HEK293 (cell line): ENCODE measurements at regions not wholly inside any gene's neighbourhood (a gene's known extent, or its start where the extent isn't known, plus 50 kb on each side); places are given as distances from the start of the nearest gene placed in this dataset.

Source experiments
- CTCF ChIA-PET: fragments of 350-600 bp; formaldehyde crosslinking; extraction: SDS; loops from one replicate; lab custom pipeline; 2021; ENCODE audit warnings: antibody characterized with exemption; lab: Yijun Ruan, JAX
- POLR2A ChIA-PET: fragments of 300-600 bp; formaldehyde crosslinking; extraction: SDS; loops from one replicate; lab custom pipeline; 2020; ENCODE audit warnings: antibody characterized with exemption, inconsistent platforms; lab: Yijun Ruan, JAX
- H3K27ac ChIP-seq: fragments of 200-500 bp; sonication (Bioruptor generic); 2 replicates; pipeline ENCODE4 v1.5.1; 2014; ENCODE audit warnings: low read depth, low read length, control low read depth, inconsistent platforms; ENCODE audit errors: extremely low read depth
- H3K36me3 ChIP-seq, 2 experiments: fragments of 200-500 bp in 1 of 2; sonication (Bioruptor generic) in 1 of 2; 1 replicate in 1 of 2; 2 replicates in 1 of 2; pipeline ENCODE4 v1.5.1; 2014 to 2017; ENCODE audit warnings: inconsistent platforms in 2 of 2, low read length in 2 of 2; ENCODE audit not compliant: control insufficient read depth in 2 of 2, insufficient read depth in 1 of 2
- H3K4me1 ChIP-seq: fragments of 200-500 bp; sonication (Bioruptor generic); 2 replicates; pipeline ENCODE4 v1.5.1; 2014; ENCODE audit warnings: mild to moderate bottlenecking, low read length, inconsistent platforms; ENCODE audit not compliant: control insufficient read depth, insufficient read depth
- H3K4me3 ChIP-seq: 2 replicates; pipeline ENCODE4 v1.5.1; 2011; ENCODE audit warnings: low read depth, mild to moderate bottlenecking, control low read depth, low read length, moderate library complexity
- H3K9me3 ChIP-seq: fragments of 200-500 bp; sonication (Bioruptor generic); 2 replicates; pipeline ENCODE4 v1.5.1; 2014; ENCODE audit warnings: low read depth, low read length, inconsistent platforms; ENCODE audit not compliant: control insufficient read depth, insufficient read depth
- BCL11B ChIP-seq: fragments of 450-650 bp; formaldehyde crosslinking; IDR thresholded peaks from 2 replicates; pipeline ENCODE4 v1.5.1; 2016; ENCODE audit warnings: low read depth, missing biosample characterization, missing genetic modification characterization
- SALL2 ChIP-seq: fragments of 450-650 bp; formaldehyde crosslinking; IDR thresholded peaks from 2 replicates; pipeline ENCODE4 v1.5.0; 2017; ENCODE audit warnings: missing biosample characterization, mild to moderate bottlenecking, missing genetic modification characterization, borderline replicate concordance
- SP7 ChIP-seq: fragments of 450-650 bp; formaldehyde crosslinking; IDR thresholded peaks from 2 replicates; pipeline ENCODE4 v1.5.1; 2016; ENCODE audit warnings: missing biosample characterization, missing genetic modification characterization
- ZBTB8A ChIP-seq: fragments of 450-650 bp; formaldehyde crosslinking; IDR thresholded peaks from 2 replicates; pipeline ENCODE4 v1.5.1; 2016; ENCODE audit warnings: missing biosample characterization, missing genetic modification characterization
- ZNF132 ChIP-seq: fragments of 450-650 bp; formaldehyde crosslinking; IDR thresholded peaks from 2 replicates; pipeline ENCODE4 v1.5.1; 2017; ENCODE audit warnings: missing biosample characterization, missing genetic modification characterization, borderline replicate concordance
- ZNF16 ChIP-seq: fragments of 450-650 bp; formaldehyde crosslinking; IDR thresholded peaks from 2 replicates; pipeline ENCODE4 v1.5.1; 2016; ENCODE audit warnings: low read depth, missing biosample characterization, missing genetic modification characterization
- ZNF223 ChIP-seq: fragments of 450-650 bp; formaldehyde crosslinking; IDR thresholded peaks from 2 replicates; pipeline ENCODE4 v1.5.1; 2016; ENCODE audit warnings: missing biosample characterization, missing genetic modification characterization
- ZNF266 ChIP-seq: fragments of 450-650 bp; formaldehyde crosslinking; IDR thresholded peaks from 2 replicates; pipeline ENCODE4 v1.5.1; 2016; ENCODE audit warnings: missing biosample characterization, missing genetic modification characterization, low read depth
- ZNF292 ChIP-seq: fragments of 450-650 bp; formaldehyde crosslinking; IDR thresholded peaks from 2 replicates; pipeline ENCODE4 v1.5.1; 2016; ENCODE audit warnings: low read depth, missing biosample characterization, missing genetic modification characterization, borderline replicate concordance
- ZNF48 ChIP-seq: fragments of 450-650 bp; formaldehyde crosslinking; IDR thresholded peaks from 2 replicates; pipeline ENCODE4 v1.5.1; 2016; ENCODE audit warnings: missing biosample characterization, missing genetic modification characterization
- ZNF514 ChIP-seq: fragments of 450-650 bp; formaldehyde crosslinking; IDR thresholded peaks from 2 replicates; pipeline ENCODE4 v1.5.1; 2016; ENCODE audit warnings: missing biosample characterization, missing genetic modification characterization
- ZNF677 ChIP-seq: fragments of 450-650 bp; IDR thresholded peaks from 2 replicates; pipeline ENCODE4 v1.5.0; 2018; ENCODE audit warnings: missing biosample characterization, mild to moderate bottlenecking, missing genetic modification characterization, moderate library complexity
- ZNF704 ChIP-seq: fragments of 450-650 bp; formaldehyde crosslinking; IDR thresholded peaks from 2 replicates; pipeline ENCODE4 v1.5.1; 2016; ENCODE audit warnings: missing biosample characterization, missing genetic modification characterization
- ZNF707 ChIP-seq: fragments of 450-650 bp; formaldehyde crosslinking; IDR thresholded peaks from 2 replicates; pipeline ENCODE4 v1.5.1; 2016; ENCODE audit warnings: missing biosample characterization, missing genetic modification characterization
- ZNF843 ChIP-seq: fragments of 450-650 bp; formaldehyde crosslinking; IDR thresholded peaks from 2 replicates; pipeline ENCODE4 v1.5.1; 2016; ENCODE audit warnings: missing biosample characterization, missing genetic modification characterization
- ZXDB ChIP-seq: fragments of 450-650 bp; formaldehyde crosslinking; IDR thresholded peaks from 2 replicates; pipeline ENCODE4 v1.5.1; 2016; ENCODE audit warnings: missing biosample characterization, missing genetic modification characterization
- TF ChIP-seq, protein P1 (sequence below): fragments of 450-650 bp; formaldehyde crosslinking; IDR thresholded peaks from 2 replicates; pipeline ENCODE4 v1.5.1; 2016; ENCODE audit warnings: missing biosample characterization, missing genetic modification characterization
- TF ChIP-seq, protein P2 (sequence below): fragments of 450-650 bp; formaldehyde crosslinking; IDR thresholded peaks from 2 replicates; pipeline ENCODE4 v1.5.1; 2017; ENCODE audit warnings: missing biosample characterization, missing genetic modification characterization
- TF ChIP-seq, protein P3 (sequence below): fragments of 450-650 bp; formaldehyde crosslinking; IDR thresholded peaks from 2 replicates; pipeline ENCODE4 v1.5.1; 2016; ENCODE audit warnings: missing biosample characterization, missing genetic modification characterization
- TF ChIP-seq, protein P4 (sequence below): fragments of 450-650 bp; formaldehyde crosslinking; IDR thresholded peaks from 2 replicates; pipeline ENCODE4 v1.5.1; 2016; ENCODE audit warnings: missing biosample characterization, missing genetic modification characterization, low read depth
- TF ChIP-seq, protein P5 (sequence below): fragments of 450-650 bp; formaldehyde crosslinking; IDR thresholded peaks from 2 replicates; pipeline ENCODE4 v1.5.1; 2016; ENCODE audit warnings: missing biosample characterization, missing genetic modification characterization

DNA sequence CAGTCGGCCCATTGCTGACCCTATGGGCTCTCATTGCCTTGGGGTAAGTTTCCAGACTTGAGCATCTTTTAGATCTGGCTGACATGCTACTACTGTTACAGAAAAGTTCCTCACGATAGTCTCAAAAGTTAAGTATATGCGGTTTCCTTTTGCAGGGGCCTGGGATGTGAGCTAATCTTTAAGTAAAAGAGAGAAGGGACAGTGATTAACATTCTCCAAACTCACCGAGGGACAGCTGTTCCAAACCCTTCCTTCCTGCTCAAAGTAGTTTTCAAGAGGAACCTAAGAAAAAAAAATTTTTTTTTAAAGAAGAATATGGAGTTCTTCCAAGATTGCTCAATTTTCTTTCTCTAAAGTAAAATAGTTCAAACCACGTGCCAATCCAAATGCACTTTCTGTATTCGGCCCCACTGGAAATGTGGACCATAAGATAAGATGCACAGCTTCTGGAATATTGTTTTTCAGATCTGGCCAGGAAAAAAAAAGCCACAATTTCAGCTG is 168.0 kb upstream of the SPRY4 start:
- H3K27ac ChIP-seq = no peak overlapping the region
- no peaks in the 10 kb centered on the region for H3K36me3 ChIP-seq
- H3K4me1 ChIP-seq = no peaks in the 10 kb centered on the region
- no peak overlapping the region for H3K4me3 ChIP-seq
- ChIA-PET POLR2A (no interaction called here), CTCF (interaction anchor here (0.6 kb wide), 1 partner anchor 454 kb away, joined by 5 read pairs; no protein-coding TSS in a partner anchor)
- TF ChIP-seq ZNF48 (no peak), ZBTB8A (tag by site-specific recombination) (no peak)
- H3K9me3 ChIP-seq = no peaks in the 10 kb centered on the region

- Histone ChIP-seq H3K36me3 (no peaks in the 10 kb centered on the region), H3K9me3 (no peaks in the 10 kb centered on the region), H3K27ac (no peak overlapping the region), H3K4me3 (no peak overlapping the region), H3K4me1 (no peaks in the 10 kb centered on the region)
- ChIA-PET CTCF (interaction anchor here (0.6 to 1.2 kb wide), 4 partner anchors 54 to 1336 kb away, joined by 3 to 4 read pairs (median 3); no protein-coding TSS in a partner anchor), POLR2A (no interaction called here)
- TF ChIP-seq ZNF132 (no peak), ZNF514 (no peak), ZXDB (no peak), BCL11B (tag by site-specific recombination) (no peak), ZNF843 (tag by site-specific recombination) (no peak), ZNF292 (tag by site-specific recombination) (no peak), ZNF223 (tag by site-specific recombination) (no peak), ZNF266 (no peak), ZNF677 (tag by site-specific recombination) (no peak), ZNF16 (no peak), ZNF704 (no peak), SP7 (tag by site-specific recombination) (no peak)
- TF ChIP-seq, protein P1, sequence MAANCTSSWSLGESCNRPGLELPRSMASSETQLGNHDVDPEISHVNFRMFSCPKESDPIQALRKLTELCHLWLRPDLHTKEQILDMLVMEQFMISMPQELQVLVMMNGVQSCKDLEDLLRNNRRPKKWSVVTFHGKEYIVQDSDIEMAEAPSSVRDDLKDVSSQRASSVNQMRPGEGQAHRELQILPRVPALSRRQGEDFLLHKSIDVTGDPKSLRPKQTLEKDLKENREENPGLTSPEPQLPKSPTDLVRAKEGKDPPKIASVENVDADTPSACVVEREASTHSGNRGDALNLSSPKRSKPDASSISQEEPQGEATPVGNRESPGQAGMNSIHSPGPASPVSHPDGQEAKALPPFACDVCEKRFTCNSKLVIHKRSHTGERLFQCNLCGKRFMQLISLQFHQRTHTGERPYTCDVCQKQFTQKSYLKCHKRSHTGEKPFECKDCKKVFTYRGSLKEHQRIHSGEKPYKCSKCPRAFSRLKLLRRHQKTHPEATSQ = no peak
- TF ChIP-seq, protein P2, sequence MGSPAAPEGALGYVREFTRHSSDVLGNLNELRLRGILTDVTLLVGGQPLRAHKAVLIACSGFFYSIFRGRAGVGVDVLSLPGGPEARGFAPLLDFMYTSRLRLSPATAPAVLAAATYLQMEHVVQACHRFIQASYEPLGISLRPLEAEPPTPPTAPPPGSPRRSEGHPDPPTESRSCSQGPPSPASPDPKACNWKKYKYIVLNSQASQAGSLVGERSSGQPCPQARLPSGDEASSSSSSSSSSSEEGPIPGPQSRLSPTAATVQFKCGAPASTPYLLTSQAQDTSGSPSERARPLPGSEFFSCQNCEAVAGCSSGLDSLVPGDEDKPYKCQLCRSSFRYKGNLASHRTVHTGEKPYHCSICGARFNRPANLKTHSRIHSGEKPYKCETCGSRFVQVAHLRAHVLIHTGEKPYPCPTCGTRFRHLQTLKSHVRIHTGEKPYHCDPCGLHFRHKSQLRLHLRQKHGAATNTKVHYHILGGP (tag by site-specific recombination) = no peak
Observed at GRCh38 chr5:142491679-142492078, 166.9 kb upstream of the SPRY4 start.

DNA sequence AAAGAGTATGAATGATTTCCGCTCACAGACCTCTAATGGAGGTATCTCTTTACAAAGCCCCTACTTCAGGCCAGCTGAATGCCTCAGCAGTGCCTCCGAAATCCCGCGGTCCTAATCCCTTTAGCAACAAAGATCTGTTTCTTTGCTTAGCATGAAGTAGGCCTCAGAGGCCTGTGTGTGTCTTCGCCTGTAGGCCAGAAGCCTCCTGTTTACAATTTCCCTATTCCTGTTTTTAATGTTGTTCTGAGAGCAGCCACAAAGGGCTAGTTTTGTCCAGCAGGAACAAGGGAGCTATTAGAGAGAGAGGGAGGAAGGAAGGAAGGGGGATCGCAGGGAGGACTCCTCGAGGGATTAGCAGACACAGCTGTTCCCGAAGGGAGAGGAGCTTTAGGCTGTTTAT is 166.4 kb upstream of the SPRY4 start:
- Histone ChIP-seq H3K36me3 (no peaks in the 10 kb centered on the region), H3K9me3 (no peaks in the 10 kb centered on the region), H3K4me1 (no peaks in the 10 kb centered on the region), H3K27ac (no peak overlapping the region), H3K4me3 (no peak overlapping the region)
- CTCF ChIA-PET = interaction anchor here (0.6 to 1.6 kb wide), 4 partner anchors 54 to 345 kb away, joined by 3 to 4 read pairs (median 4); no protein-coding TSS in a partner anchor
- POLR2A ChIA-PET = no interaction called here
- TF ChIP-seq, protein P3, sequence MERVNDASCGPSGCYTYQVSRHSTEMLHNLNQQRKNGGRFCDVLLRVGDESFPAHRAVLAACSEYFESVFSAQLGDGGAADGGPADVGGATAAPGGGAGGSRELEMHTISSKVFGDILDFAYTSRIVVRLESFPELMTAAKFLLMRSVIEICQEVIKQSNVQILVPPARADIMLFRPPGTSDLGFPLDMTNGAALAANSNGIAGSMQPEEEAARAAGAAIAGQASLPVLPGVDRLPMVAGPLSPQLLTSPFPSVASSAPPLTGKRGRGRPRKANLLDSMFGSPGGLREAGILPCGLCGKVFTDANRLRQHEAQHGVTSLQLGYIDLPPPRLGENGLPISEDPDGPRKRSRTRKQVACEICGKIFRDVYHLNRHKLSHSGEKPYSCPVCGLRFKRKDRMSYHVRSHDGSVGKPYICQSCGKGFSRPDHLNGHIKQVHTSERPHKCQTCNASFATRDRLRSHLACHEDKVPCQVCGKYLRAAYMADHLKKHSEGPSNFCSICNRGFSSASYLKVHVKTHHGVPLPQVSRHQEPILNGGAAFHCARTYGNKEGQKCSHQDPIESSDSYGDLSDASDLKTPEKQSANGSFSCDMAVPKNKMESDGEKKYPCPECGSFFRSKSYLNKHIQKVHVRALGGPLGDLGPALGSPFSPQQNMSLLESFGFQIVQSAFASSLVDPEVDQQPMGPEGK (tag by site-specific recombination) = no peak
- TF ChIP-seq ZNF223 (tag by site-specific recombination) (no peak), ZNF677 (tag by site-specific recombination) (no peak), ZNF707 (tag by site-specific recombination) (no peak), SALL2 (no peak)
- TF ChIP-seq, protein P4, sequence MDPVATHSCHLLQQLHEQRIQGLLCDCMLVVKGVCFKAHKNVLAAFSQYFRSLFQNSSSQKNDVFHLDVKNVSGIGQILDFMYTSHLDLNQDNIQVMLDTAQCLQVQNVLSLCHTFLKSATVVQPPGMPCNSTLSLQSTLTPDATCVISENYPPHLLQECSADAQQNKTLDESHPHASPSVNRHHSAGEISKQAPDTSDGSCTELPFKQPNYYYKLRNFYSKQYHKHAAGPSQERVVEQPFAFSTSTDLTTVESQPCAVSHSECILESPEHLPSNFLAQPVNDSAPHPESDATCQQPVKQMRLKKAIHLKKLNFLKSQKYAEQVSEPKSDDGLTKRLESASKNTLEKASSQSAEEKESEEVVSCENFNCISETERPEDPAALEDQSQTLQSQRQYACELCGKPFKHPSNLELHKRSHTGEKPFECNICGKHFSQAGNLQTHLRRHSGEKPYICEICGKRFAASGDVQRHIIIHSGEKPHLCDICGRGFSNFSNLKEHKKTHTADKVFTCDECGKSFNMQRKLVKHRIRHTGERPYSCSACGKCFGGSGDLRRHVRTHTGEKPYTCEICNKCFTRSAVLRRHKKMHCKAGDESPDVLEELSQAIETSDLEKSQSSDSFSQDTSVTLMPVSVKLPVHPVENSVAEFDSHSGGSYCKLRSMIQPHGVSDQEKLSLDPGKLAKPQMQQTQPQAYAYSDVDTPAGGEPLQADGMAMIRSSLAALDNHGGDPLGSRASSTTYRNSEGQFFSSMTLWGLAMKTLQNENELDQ (tag by site-specific recombination) = no peak
- TF ChIP-seq, protein P5, sequence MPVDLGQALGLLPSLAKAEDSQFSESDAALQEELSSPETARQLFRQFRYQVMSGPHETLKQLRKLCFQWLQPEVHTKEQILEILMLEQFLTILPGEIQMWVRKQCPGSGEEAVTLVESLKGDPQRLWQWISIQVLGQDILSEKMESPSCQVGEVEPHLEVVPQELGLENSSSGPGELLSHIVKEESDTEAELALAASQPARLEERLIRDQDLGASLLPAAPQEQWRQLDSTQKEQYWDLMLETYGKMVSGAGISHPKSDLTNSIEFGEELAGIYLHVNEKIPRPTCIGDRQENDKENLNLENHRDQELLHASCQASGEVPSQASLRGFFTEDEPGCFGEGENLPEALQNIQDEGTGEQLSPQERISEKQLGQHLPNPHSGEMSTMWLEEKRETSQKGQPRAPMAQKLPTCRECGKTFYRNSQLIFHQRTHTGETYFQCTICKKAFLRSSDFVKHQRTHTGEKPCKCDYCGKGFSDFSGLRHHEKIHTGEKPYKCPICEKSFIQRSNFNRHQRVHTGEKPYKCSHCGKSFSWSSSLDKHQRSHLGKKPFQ (tag by site-specific recombination) = no peak
